IMR-90 (cell line): ENCODE measurements at regions not wholly inside any gene's neighbourhood (a gene's known extent, or its start where the extent isn't known, plus 50 kb on each side); places are given as distances from the start of the nearest gene placed in this dataset.

ENCODE experiments used
- ATAC-seq: fragments of 200-7000 bp; cut with Tn5 transposase; 2 replicates; pipeline ENCODE4 v1.9.1; 2020; ENCODE audit warnings: low read depth, mild to moderate bottlenecking, moderate library complexity
- BruUV-seq: library from RNA; stranded (reverse); fragments of 400-500 nt; replicated peaks from 2 replicates; lab custom pipeline; 2021; lab: Mats Ljungman, UMichigan
- CTCF ChIA-PET: fragments of 300-600 bp; formaldehyde crosslinking; extraction: SDS; loops from one replicate; lab custom pipeline; 2021; ENCODE audit warnings: antibody characterized with exemption; lab: Yijun Ruan, JAX
- POLR2A ChIA-PET: fragments of 300-600 bp; sonication (Branson Sonifier 250); formaldehyde crosslinking; loops from one replicate; lab custom pipeline; 2022; ENCODE audit warnings: antibody characterized with exemption; ENCODE audit not compliant: unreplicated experiment; lab: Charles Lee
- DNase-seq: peaks from one replicate; pipeline ENCODE4 v3.0.0; 2013
- H2AFZ ChIP-seq: replicated peaks from 2 replicates; pipeline ENCODE3; 2013; ENCODE audit warnings: low read length, mild to moderate bottlenecking; ENCODE audit not compliant: poor library complexity
- H2AK5ac ChIP-seq: 2 replicates; pipeline ENCODE4 v1.6.1; 2013; ENCODE audit warnings: low read depth, low read length, inconsistent platforms
- H2AK9ac ChIP-seq: replicated peaks from 2 replicates; pipeline ENCODE3; 2013; ENCODE audit warnings: mild to moderate bottlenecking, low read depth, low read length, moderate library complexity; ENCODE audit not compliant: poor library complexity
- H2BK120ac ChIP-seq: 2 replicates; pipeline ENCODE4 v1.6.1; 2013; ENCODE audit warnings: low read depth, low read length, inconsistent platforms
- H2BK15ac ChIP-seq: 3 replicates; pipeline ENCODE4 v1.6.1; 2013; ENCODE audit warnings: low read depth, low read length, inconsistent platforms
- H2BK20ac ChIP-seq: 2 replicates; pipeline ENCODE4 v1.6.1; 2013; ENCODE audit warnings: low read depth, mild to moderate bottlenecking, inconsistent platforms, low read length, moderate library complexity
- H2BK5ac ChIP-seq: 2 replicates; pipeline ENCODE4 v1.6.1; 2013; ENCODE audit warnings: mild to moderate bottlenecking, low read depth, low read length, inconsistent platforms; ENCODE audit not compliant: poor library complexity, severe bottlenecking
- H3K14ac ChIP-seq: replicated peaks from 2 replicates; pipeline ENCODE4 v1.6.1; 2013; ENCODE audit warnings: low read depth, low read length, inconsistent platforms
- H3K18ac ChIP-seq: 2 replicates; pipeline ENCODE4 v1.6.1; 2013; ENCODE audit warnings: low read depth, low read length, control low read depth
- H3K23ac ChIP-seq: 2 replicates; pipeline ENCODE4 v1.6.1; 2013; ENCODE audit warnings: low read depth, low read length, inconsistent platforms
- H3K27ac ChIP-seq: 2 replicates; pipeline ENCODE4 v1.5.1; 2013; ENCODE audit warnings: mild to moderate bottlenecking, control low read depth, low read length; ENCODE audit not compliant: insufficient read depth
- H3K27me3 ChIP-seq: 2 replicates; pipeline ENCODE4 v1.6.1; 2013; ENCODE audit warnings: low read length; ENCODE audit not compliant: control insufficient read depth, insufficient read depth
- H3K36me3 ChIP-seq: 2 replicates; pipeline ENCODE4 v1.6.1; 2013; ENCODE audit warnings: low read length, mixed read lengths; ENCODE audit not compliant: control insufficient read depth, insufficient read depth
- H3K4ac ChIP-seq: 2 replicates; pipeline ENCODE4 v1.6.1; 2013; ENCODE audit warnings: low read depth, low read length, inconsistent platforms
- H3K4me1 ChIP-seq: 2 replicates; pipeline ENCODE4 v1.6.1; 2013; ENCODE audit warnings: low read length, mixed read lengths; ENCODE audit not compliant: control insufficient read depth, insufficient read depth
- H3K4me2 ChIP-seq: 2 replicates; pipeline ENCODE4 v1.6.1; 2013; ENCODE audit warnings: low read depth, mild to moderate bottlenecking, control low read depth, low read length, moderate library complexity
- H3K4me3 ChIP-seq: 2 replicates; pipeline ENCODE4 v1.5.1; 2013; ENCODE audit warnings: low read depth, mild to moderate bottlenecking, control low read depth, low read length, moderate library complexity; ENCODE audit not compliant: insufficient read depth
- H3K56ac ChIP-seq: 2 replicates; pipeline ENCODE4 v1.6.1; 2013; ENCODE audit warnings: low read length, inconsistent platforms; ENCODE audit not compliant: insufficient read depth; ENCODE audit errors: extremely low read depth
- H3K79me1 ChIP-seq, 2 experiments: 2 replicates each; pipeline ENCODE4 v1.6.1; 2013; ENCODE audit warnings: low read length in 2 of 2, inconsistent platforms in 1 of 2, low read depth in 1 of 2
- H3K9ac ChIP-seq: 2 replicates; pipeline ENCODE4 v1.6.1; 2013; ENCODE audit warnings: low read depth, low read length, control low read depth
- H3K9me1 ChIP-seq: 2 replicates; pipeline ENCODE4 v1.6.1; 2013; ENCODE audit warnings: low read length, inconsistent platforms; ENCODE audit not compliant: insufficient read depth
- H3K9me3 ChIP-seq: 2 replicates; pipeline ENCODE4 v1.6.1; 2013; ENCODE audit warnings: low read length; ENCODE audit not compliant: control insufficient read depth, insufficient read depth
- H4K20me1 ChIP-seq: 2 replicates; pipeline ENCODE4 v1.6.1; 2013; ENCODE audit warnings: low read length, inconsistent platforms; ENCODE audit not compliant: insufficient read depth
- H4K5ac ChIP-seq: 2 replicates; pipeline ENCODE4 v1.6.1; 2013; ENCODE audit warnings: mild to moderate bottlenecking, low read depth, low read length, control low read depth
- H4K8ac ChIP-seq, 2 experiments: 2 replicates each; pipeline ENCODE4 v1.6.1; 2013; ENCODE audit warnings: low read depth in 2 of 2, low read length in 2 of 2, control low read depth in 1 of 2, inconsistent platforms in 1 of 2
- H4K91ac ChIP-seq: 2 replicates; pipeline ENCODE4 v1.6.1; 2013; ENCODE audit warnings: low read depth, low read length, inconsistent platforms; ENCODE audit not compliant: insufficient read depth
- BHLHE40 ChIP-seq: fragments of 150-350 bp; IDR thresholded peaks from 2 replicates; pipeline ENCODE4 v1.6.1; 2016; ENCODE audit warnings: mild to moderate bottlenecking, low read depth, low read length
- CEBPB ChIP-seq: IDR thresholded peaks from 2 replicates; pipeline ENCODE4 v1.6.1; 2012; ENCODE audit warnings: low read depth, low read length, improper control_type of control experiment
- CHD1 ChIP-seq: IDR thresholded peaks from 2 replicates; pipeline ENCODE4 v1.6.1; 2012; ENCODE audit warnings: low read depth, low read length, improper control_type of control experiment
- CTCF ChIP-seq: conservative IDR thresholded peaks from 2 replicates; pipeline ENCODE4 v1.5.1; 2012; ENCODE audit warnings: mild to moderate bottlenecking, low read depth, low read length, improper control_type of control experiment
- FOS ChIP-seq: fragments of 150-350 bp; IDR thresholded peaks from 2 replicates; pipeline ENCODE4 v1.6.1; 2016; ENCODE audit warnings: low read depth, low read length
- MAFK ChIP-seq: IDR thresholded peaks from 2 replicates; pipeline ENCODE4 v1.6.1; 2012; ENCODE audit warnings: low read depth, low read length, improper control_type of control experiment
- MAZ ChIP-seq: IDR thresholded peaks from 2 replicates; pipeline ENCODE4 v1.6.1; 2012; ENCODE audit warnings: low read depth, mild to moderate bottlenecking, low read length, improper control_type of control experiment, moderate library complexity, borderline replicate concordance
- MXI1 ChIP-seq: IDR thresholded peaks from 2 replicates; pipeline ENCODE4 v1.6.1; 2012; ENCODE audit warnings: low read depth, mild to moderate bottlenecking, low read length, moderate library complexity, borderline replicate concordance
- NFE2L2 ChIP-seq: fragments of 150-350 bp; IDR thresholded peaks from 2 replicates; pipeline ENCODE4 v1.6.1; 2016; ENCODE audit warnings: low read depth, mild to moderate bottlenecking, low read length
- POLR2A ChIP-seq: IDR thresholded peaks from 2 replicates; pipeline ENCODE4 v1.6.1; 2012; ENCODE audit warnings: mild to moderate bottlenecking, low read depth, low read length
- RAD21 ChIP-seq: IDR thresholded peaks from 2 replicates; pipeline ENCODE4 v1.6.1; 2012; ENCODE audit warnings: low read length, improper control_type of control experiment
- RCOR1 ChIP-seq: IDR thresholded peaks from 2 replicates; pipeline ENCODE4 v1.6.1; 2012; ENCODE audit warnings: mild to moderate bottlenecking, low read length, improper control_type of control experiment; ENCODE audit not compliant: insufficient replicate concordance
- RFX5 ChIP-seq: IDR thresholded peaks from 2 replicates; pipeline ENCODE4 v1.8.0; 2012; ENCODE audit warnings: low read depth, mild to moderate bottlenecking, low read length, moderate library complexity
- SMC3 ChIP-seq: fragments of 150-350 bp; IDR thresholded peaks from 2 replicates; pipeline ENCODE4 v1.6.1; 2016; ENCODE audit warnings: low read depth, mild to moderate bottlenecking, antibody characterized with exemption, low read length, moderate library complexity
- WGBS, 2 experiments: methylation state at CpG; one replicate each; pipeline versions ENCODE4 v1.1.5 to v1.1.7; 2013; ENCODE audit warnings: missing lambda C conversion rate in 2 of 2; ENCODE audit not compliant: insufficient read length in 1 of 2; ENCODE audit errors: extremely low coverage in 2 of 2; 5-methylcytosine and 5-hydroxymethylcytosine counted together
- dilution Hi-C: fragments of 300-500 bp; cut with HindIII; formaldehyde crosslinking; loops from one replicate; pipeline ENCODE4 v1.14.3; 2018; ENCODE audit warnings: low sequenced_read_pairs; ENCODE audit not compliant: unreplicated experiment
- in situ Hi-C: fragments of 300-500 bp; cut with MboI; formaldehyde crosslinking; loops from 3 replicates; pipeline ENCODE4 v1.14.3; 2019; ENCODE audit warnings: low sequenced_read_pairs, inconsistent platforms, mixed read lengths
- intact Hi-C: fragments of 100-400 bp; cut with micrococcal nuclease; formaldehyde crosslinking; loops from 2 replicates; pipeline ENCODE4 v1.10.0; 2022
- TF ChIP-seq, protein P1 (sequence below): fragments of 150-350 bp; IDR thresholded peaks from 2 replicates; pipeline ENCODE4 v1.6.1; 2016; ENCODE audit warnings: low read depth, mild to moderate bottlenecking, low read length, moderate library complexity, borderline replicate concordance
- TF ChIP-seq, protein P2 (sequence below): fragments of 150-350 bp; IDR thresholded peaks from 2 replicates; pipeline ENCODE4 v1.6.1; 2017; ENCODE audit warnings: mild to moderate bottlenecking, antibody characterized with exemption, low read length, low read depth

DNA sequence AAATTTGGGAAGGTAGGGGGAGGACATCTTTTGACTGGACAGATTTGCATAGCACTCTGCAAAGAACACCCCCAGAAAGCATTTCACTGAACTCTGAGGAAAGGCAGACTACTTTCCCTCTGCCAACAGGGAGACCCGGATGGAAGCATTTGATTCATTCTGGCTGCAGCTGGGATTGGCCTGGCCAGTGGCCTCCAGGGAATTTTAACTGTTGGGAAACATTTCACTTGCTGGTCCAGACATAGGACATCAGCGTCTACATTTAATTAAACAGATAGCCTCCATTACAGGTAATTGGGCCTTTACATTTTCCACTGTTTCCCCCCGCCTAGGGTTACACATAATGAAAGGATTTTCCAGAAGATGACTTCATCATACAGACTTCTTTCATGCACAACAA is 92.8 kb downstream of the MARCHF4 start:
- Histone ChIP-seq H3K9me1 (peaks cover 14% of the 10 kb centered on the region), H2BK5ac (no peak overlapping the region), H4K20me1 (no peaks in the 10 kb centered on the region), H3K4me2 (no peak overlapping the region), H3K4ac (no peak overlapping the region), H3K79me1 (0 out of 4 replicates have a peak, but pooled peaks cover 0 to 5% of the 10 kb centered on the region in 2 experiments), H2BK20ac (no peak overlapping the region), H2BK15ac (no peak overlapping the region), H3K27ac (no peak overlapping the region), H4K5ac (no peak overlapping the region), H3K23ac (no peak overlapping the region), H2AK9ac (no peak overlapping the region), H3K9me3 (no peaks in the 10 kb centered on the region), H2BK120ac (no peak overlapping the region), H3K36me3 (peaks cover 4% of the 10 kb centered on the region; the same call in 1 of the 2 replicates), H3K27me3 (no peaks in the 10 kb centered on the region), H2AFZ (no peak overlapping the region), H2AK5ac (no peak overlapping the region), H3K56ac (no peak overlapping the region), H3K14ac (no peak overlapping the region), H3K9ac (no peak overlapping the region), H4K91ac (no peak overlapping the region), H4K8ac (no peak overlapping the region), H3K18ac (no peak overlapping the region), H3K4me3 (no peak overlapping the region), H3K4me1 (peaks cover 4% of the 10 kb centered on the region)
- ChIA-PET POLR2A (no interaction called here), CTCF (no interaction called here)
- DNase-seq: peak; percentile 38
- BruUV-seq: no TSS peak
- in situ Hi-C loops: no loop called here
- ATAC-seq: peak; percentile 63
- WGBS, 2 experiments: 23% methylated on average over 2 of the region's 3 CpGs; no CpG with 5 or more reads in 1 of the 2 experiments
- intact Hi-C loops: no loop called here
- dilution Hi-C loops: no loop called here
- TF ChIP-seq MAFK (no peak), SMC3 (no peak), CHD1 (no peak), CTCF (no peak), CEBPB (no peak), BHLHE40 (no peak), MXI1 (no peak), MAZ (no peak), RAD21 (no peak), RFX5 (no peak), POLR2A (no peak), RCOR1 (no peak), FOS (no peak), NFE2L2 (no peak)
- TF ChIP-seq, protein P1, sequence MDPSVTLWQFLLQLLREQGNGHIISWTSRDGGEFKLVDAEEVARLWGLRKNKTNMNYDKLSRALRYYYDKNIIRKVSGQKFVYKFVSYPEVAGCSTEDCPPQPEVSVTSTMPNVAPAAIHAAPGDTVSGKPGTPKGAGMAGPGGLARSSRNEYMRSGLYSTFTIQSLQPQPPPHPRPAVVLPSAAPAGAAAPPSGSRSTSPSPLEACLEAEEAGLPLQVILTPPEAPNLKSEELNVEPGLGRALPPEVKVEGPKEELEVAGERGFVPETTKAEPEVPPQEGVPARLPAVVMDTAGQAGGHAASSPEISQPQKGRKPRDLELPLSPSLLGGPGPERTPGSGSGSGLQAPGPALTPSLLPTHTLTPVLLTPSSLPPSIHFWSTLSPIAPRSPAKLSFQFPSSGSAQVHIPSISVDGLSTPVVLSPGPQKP: no peak
- TF ChIP-seq, protein P2, sequence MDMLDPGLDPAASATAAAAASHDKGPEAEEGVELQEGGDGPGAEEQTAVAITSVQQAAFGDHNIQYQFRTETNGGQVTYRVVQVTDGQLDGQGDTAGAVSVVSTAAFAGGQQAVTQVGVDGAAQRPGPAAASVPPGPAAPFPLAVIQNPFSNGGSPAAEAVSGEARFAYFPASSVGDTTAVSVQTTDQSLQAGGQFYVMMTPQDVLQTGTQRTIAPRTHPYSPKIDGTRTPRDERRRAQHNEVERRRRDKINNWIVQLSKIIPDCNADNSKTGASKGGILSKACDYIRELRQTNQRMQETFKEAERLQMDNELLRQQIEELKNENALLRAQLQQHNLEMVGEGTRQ: no peak
